K562 (cell line): ENCODE measurements at regions not wholly inside any gene's neighbourhood (a gene's known extent, or its start where the extent isn't known, plus 50 kb on each side); places are given as distances from the start of the nearest gene placed in this dataset.

ENCODE experiments used
- ATAC-seq: fragments of 200-7000 bp; cut with Tn5 transposase; 3 replicates; pipeline ENCODE4 v1.9.1; 2020; ENCODE audit warnings: moderate library complexity
- BruUV-seq: library from RNA; stranded (reverse); fragments of 400-500 nt; replicated peaks from 2 replicates; lab custom pipeline; 2021; lab: Mats Ljungman, UMichigan
- CTCF ChIA-PET: fragments of 300-600 bp; formaldehyde crosslinking; extraction: SDS; loops from one replicate; lab custom pipeline; 2021; ENCODE audit warnings: low intra/inter-chr PET ratio; lab: Yijun Ruan, JAX
- POLR2A ChIA-PET: fragments of 300-600, 350-650 bp; sonication (Branson Sonifier 250); formaldehyde crosslinking; extraction: SDS; loops from one replicate; lab custom pipeline; 2021; ENCODE audit warnings: antibody characterized with exemption, inconsistent platforms; lab: Yijun Ruan, JAX
- DNase-seq, 4 experiments: peaks; one replicate each; pipeline versions ENCODE4 v3.0.0 to v3.0.0-alpha.2; 2011 to 2018; ENCODE audit warnings: low spot score in 3 of 4, mixed read lengths in 3 of 4; ENCODE audit errors: extremely low read depth in 1 of 4
- FAIRE-seq: peaks from 2 replicates; lab custom pipeline; 2011; peaks lifted over from hg19 to GRCh38; lab: Jason Lieb, UNC
- H2AFZ ChIP-seq: 2 replicates; pipeline ENCODE4 v1.6.0; 2011; ENCODE audit warnings: low read depth, low read length, control low read depth, inconsistent platforms
- H3K27ac ChIP-seq: fragments of 200-600 bp; 3 replicates; pipeline ENCODE4 v1.8.0; 2011; ENCODE audit warnings: low read depth, mild to moderate bottlenecking, control low read depth, inconsistent platforms, low read length, moderate library complexity, mixed read lengths; ENCODE audit errors: extremely low read depth
- H3K27me3 ChIP-seq, 2 experiments: fragments of 300-600 bp in 1 of 2; 2 replicates in 1 of 2; 3 replicates in 1 of 2; pipeline versions ENCODE4 v1.6.0 to v1.8.0; 2011; ENCODE audit warnings: inconsistent platforms in 2 of 2, low read length in 2 of 2, mild to moderate bottlenecking in 1 of 2, mixed read lengths in 1 of 2, moderate library complexity in 1 of 2; ENCODE audit not compliant: control insufficient read depth in 2 of 2, insufficient read depth in 2 of 2
- H3K36me3 ChIP-seq: fragments of 300-600 bp; 3 replicates; pipeline ENCODE4 v1.8.0; 2011; ENCODE audit warnings: mild to moderate bottlenecking, low read length, inconsistent platforms; ENCODE audit not compliant: control insufficient read depth, insufficient read depth
- H3K4me1 ChIP-seq, 2 experiments: fragments of 200-600 bp in 1 of 2; replicated peaks in 1 of 2; 2 replicates in 1 of 2; 3 replicates in 1 of 2; pipeline versions ENCODE4 v1.5.1 to v1.8.0; 2011; ENCODE audit warnings: inconsistent platforms in 2 of 2, low read length in 2 of 2, mild to moderate bottlenecking in 1 of 2, mixed read lengths in 1 of 2, moderate library complexity in 1 of 2; ENCODE audit not compliant: control insufficient read depth in 2 of 2, insufficient read depth in 2 of 2
- H3K4me2 ChIP-seq: 2 replicates; pipeline ENCODE4 v1.6.1; 2011; ENCODE audit warnings: low read length, control low read depth, inconsistent platforms, mixed read lengths; ENCODE audit not compliant: insufficient read depth
- H3K4me3 ChIP-seq: fragments of 200-600 bp; sonication (generic), shearing (Covaris generic); 2 replicates; pipeline ENCODE4 v1.5.1; 2016; ENCODE audit warnings: control low read depth, inconsistent platforms
- H3K79me2 ChIP-seq: fragments of 200-600 bp; 3 replicates; pipeline ENCODE4 v1.8.0; 2011; ENCODE audit warnings: low read length, inconsistent platforms; ENCODE audit not compliant: control insufficient read depth, insufficient read depth
- H3K9ac ChIP-seq, 2 experiments: 2 replicates each; pipeline versions ENCODE4 v1.6.0 to v1.6.1; 2011; ENCODE audit warnings: low read depth in 2 of 2, low read length in 2 of 2, control low read depth in 1 of 2, inconsistent platforms in 1 of 2, mild to moderate bottlenecking in 1 of 2, mixed read lengths in 1 of 2; ENCODE audit not compliant: insufficient read depth in 1 of 2
- H3K9me1 ChIP-seq: one replicate; pipeline ENCODE4 v1.6.0; 2011; ENCODE audit warnings: inconsistent platforms, mild to moderate bottlenecking, low read length, moderate library complexity; ENCODE audit not compliant: control insufficient read depth, insufficient read depth
- H3K9me3 ChIP-seq: replicated peaks from 2 replicates; pipeline ENCODE4 v1.5.1; 2011; ENCODE audit warnings: low read depth, low read length, inconsistent platforms; ENCODE audit not compliant: control insufficient read depth, insufficient read depth
- H4K20me1 ChIP-seq: replicated peaks from 2 replicates; pipeline ENCODE4 v1.6.1; 2011; ENCODE audit warnings: low read length, inconsistent platforms, mixed read lengths; ENCODE audit not compliant: control insufficient read depth, insufficient read depth
- BRF1 ChIP-seq: IDR thresholded peaks from 3 replicates; pipeline ENCODE4 v1.6.1; 2011; ENCODE audit warnings: borderline replicate concordance, mild to moderate bottlenecking; ENCODE audit not compliant: insufficient read length; ENCODE audit errors: extremely low read depth
- STAG1 ChIP-seq: sonication (generic); formaldehyde crosslinking; IDR thresholded peaks from 2 replicates; pipeline ENCODE4 v1.5.0; 2020; ENCODE audit warnings: missing genetic modification reagents, borderline replicate concordance
- TCF7L2 ChIP-seq: fragments of 150-350 bp; IDR thresholded peaks from 2 replicates; pipeline ENCODE4 v1.6.1; 2016; ENCODE audit warnings: low read depth, mild to moderate bottlenecking, low read length, moderate library complexity
- WGBS: fragments of 100-300 bp; shearing (Covaris generic); methylation state at CpG from one replicate; pipeline ENCODE4 v1.1.6; 2016; ENCODE audit warnings: low coverage, mixed read lengths; ENCODE audit not compliant: insufficient coverage; ENCODE audit errors: missing lambda C conversion rate; 5-methylcytosine and 5-hydroxymethylcytosine counted together
- in situ Hi-C: fragments of 300-500 bp; cut with MboI; formaldehyde crosslinking; loops from 4 replicates; pipeline ENCODE4 v1.15.0; 2018; ENCODE audit warnings: inconsistent platforms, mixed read lengths
- intact Hi-C: fragments of 100-400 bp; cut with micrococcal nuclease; formaldehyde crosslinking; loops from 2 replicates; pipeline ENCODE4 v1.14.2; 2022
- TF ChIP-seq, protein P1 (sequence below): fragments of 450-650 bp; IDR thresholded peaks from 2 replicates; pipeline ENCODE4 v1.6.1; 2016; ENCODE audit warnings: low read depth
- TF ChIP-seq, protein P2 (sequence below), 2 experiments: fragments of 450-650 bp in 1 of 2; sonication (generic) in 1 of 2; formaldehyde crosslinking; conservative IDR thresholded peaks; 2 replicates each; pipeline versions ENCODE4 v1.4.0 to v1.8.1; 2020 to 2022; ENCODE audit warnings: mild to moderate bottlenecking in 1 of 2, missing genetic modification reagents in 1 of 2
- TF ChIP-seq, protein P3 (sequence below): fragments of 250-450 bp; sonication (Bioruptor Pico); IDR thresholded peaks from 2 replicates; pipeline ENCODE4 v1.5.0; 2021; ENCODE audit warnings: mild to moderate bottlenecking, borderline replicate concordance

DNA sequence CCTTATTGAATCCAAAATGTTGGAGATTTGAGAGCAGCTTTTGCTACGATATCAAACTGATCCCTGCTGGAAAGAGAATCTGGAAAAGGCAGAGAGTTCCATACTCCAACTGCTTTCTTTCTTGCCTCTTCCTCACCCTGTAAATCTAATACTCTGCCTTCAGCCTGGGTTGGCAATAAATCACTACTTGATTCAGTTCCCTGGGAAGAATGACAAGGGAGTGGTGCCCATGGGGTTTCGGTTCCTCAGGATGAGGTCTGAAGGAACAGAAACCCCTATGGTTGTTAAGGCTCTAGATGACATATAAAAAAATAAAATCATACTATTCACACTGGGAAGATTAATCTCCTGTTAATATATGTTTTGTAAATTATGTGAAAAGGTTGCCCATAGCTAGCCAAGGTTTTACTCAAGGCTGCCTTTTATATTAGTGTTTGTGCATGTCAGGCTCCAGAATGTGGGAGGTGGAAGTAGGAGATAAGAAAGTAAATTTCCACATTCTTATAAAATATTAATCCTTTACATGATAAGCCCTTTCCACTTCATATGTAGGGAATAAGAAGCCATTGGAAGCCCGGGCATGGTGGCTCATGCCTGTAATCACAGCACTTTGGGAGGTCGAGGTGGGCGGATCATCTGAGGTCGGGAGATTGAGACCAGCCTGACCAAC lies 106.2 kb upstream of the CACNA2D1 start:
- no peaks in the 10 kb centered on the region for H3K4me1 ChIP-seq
- 0% methylated on average over 6 of the region's 6 CpGs for WGBS
- TF ChIP-seq, protein P1, sequence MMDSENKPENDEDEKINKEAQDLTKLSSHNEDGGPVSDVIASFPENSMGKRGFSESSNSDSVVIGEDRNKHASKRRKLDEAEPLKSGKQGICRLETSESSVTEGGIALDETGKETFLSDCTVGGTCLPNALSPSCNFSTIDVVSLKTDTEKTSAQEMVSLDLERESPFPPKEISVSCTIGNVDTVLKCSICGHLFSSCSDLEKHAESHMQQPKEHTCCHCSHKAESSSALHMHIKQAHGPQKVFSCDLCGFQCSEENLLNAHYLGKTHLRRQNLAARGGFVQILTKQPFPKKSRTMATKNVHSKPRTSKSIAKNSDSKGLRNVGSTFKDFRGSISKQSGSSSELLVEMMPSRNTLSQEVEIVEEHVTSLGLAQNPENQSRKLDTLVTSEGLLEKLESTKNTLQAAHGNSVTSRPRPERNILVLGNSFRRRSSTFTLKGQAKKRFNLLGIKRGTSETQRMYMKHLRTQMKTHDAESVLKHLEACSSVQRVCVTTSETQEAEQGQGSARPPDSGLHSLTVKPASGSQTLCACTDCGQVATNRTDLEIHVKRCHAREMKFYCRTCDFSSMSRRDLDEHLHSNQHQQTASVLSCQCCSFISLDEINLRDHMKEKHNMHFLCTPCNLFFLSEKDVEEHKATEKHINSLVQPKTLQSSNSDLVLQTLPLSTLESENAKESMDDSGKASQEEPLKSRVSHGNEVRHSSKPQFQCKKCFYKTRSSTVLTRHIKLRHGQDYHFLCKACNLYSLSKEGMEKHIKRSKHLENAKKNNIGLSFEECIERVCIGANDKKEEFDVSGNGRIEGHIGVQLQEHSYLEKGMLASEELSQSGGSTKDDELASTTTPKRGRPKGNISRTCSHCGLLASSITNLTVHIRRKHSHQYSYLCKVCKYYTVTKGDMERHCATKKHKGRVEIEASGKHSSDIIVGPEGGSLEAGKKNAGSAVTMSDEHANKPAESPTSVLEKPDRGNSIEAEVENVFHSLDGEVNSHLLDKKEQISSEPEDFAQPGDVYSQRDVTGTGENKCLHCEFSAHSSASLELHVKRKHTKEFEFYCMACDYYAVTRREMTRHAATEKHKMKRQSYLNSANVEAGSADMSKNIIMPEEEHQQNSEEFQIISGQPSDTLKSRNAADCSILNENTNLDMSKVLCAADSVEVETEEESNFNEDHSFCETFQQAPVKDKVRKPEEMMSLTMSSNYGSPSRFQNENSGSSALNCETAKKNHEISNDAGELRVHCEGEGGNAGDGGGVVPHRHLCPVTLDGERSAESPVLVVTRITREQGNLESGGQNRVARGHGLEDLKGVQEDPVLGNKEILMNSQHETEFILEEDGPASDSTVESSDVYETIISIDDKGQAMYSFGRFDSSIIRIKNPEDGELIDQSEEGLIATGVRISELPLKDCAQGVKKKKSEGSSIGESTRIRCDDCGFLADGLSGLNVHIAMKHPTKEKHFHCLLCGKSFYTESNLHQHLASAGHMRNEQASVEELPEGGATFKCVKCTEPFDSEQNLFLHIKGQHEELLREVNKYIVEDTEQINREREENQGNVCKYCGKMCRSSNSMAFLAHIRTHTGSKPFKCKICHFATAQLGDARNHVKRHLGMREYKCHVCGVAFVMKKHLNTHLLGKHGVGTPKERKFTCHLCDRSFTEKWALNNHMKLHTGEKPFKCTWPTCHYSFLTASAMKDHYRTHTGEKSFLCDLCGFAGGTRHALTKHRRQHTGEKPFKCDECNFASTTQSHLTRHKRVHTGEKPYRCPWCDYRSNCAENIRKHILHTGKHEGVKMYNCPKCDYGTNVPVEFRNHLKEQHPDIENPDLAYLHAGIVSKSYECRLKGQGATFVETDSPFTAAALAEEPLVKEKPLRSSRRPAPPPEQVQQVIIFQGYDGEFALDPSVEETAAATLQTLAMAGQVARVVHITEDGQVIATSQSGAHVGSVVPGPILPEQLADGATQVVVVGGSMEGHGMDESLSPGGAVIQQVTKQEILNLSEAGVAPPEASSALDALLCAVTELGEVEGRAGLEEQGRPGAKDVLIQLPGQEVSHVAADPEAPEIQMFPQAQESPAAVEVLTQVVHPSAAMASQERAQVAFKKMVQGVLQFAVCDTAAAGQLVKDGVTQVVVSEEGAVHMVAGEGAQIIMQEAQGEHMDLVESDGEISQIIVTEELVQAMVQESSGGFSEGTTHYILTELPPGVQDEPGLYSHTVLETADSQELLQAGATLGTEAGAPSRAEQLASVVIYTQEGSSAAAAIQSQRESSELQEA = no peak
- TF ChIP-seq, protein P2, sequence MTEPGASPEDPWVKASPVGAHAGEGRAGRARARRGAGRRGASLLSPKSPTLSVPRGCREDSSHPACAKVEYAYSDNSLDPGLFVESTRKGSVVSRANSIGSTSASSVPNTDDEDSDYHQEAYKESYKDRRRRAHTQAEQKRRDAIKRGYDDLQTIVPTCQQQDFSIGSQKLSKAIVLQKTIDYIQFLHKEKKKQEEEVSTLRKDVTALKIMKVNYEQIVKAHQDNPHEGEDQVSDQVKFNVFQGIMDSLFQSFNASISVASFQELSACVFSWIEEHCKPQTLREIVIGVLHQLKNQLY (CRISPR knock-in tag; conservative IDR thresholded peaks at IDR 0.05) = no peak
- TF ChIP-seq, protein P3, sequence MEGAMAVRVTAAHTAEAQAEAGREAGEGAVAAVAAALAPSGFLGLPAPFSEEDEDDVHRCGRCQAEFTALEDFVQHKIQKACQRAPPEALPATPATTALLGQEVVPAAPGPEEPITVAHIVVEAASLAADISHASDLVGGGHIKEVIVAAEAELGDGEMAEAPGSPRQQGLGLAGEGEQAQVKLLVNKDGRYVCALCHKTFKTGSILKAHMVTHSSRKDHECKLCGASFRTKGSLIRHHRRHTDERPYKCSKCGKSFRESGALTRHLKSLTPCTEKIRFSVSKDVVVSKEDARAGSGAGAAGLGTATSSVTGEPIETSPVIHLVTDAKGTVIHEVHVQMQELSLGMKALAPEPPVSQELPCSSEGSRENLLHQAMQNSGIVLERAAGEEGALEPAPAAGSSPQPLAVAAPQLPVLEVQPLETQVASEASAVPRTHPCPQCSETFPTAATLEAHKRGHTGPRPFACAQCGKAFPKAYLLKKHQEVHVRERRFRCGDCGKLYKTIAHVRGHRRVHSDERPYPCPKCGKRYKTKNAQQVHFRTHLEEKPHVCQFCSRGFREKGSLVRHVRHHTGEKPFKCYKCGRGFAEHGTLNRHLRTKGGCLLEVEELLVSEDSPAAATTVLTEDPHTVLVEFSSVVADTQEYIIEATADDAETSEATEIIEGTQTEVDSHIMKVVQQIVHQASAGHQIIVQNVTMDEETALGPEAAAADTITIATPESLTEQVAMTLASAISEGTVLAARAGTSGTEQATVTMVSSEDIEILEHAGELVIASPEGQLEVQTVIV (CRISPR knock-in tag) = no peak
- TF ChIP-seq TCF7L2 = no peak
- no peak for TF ChIP-seq STAG1 (CRISPR knock-in tag)
- TF ChIP-seq BRF1 = no peak

More for the DNA sequence above, 106.2 kb upstream of the CACNA2D1 start:
- Histone ChIP-seq H3K79me2 (no peaks in the 10 kb centered on the region), H3K4me2 (no peak overlapping the region), H2AFZ (no peak overlapping the region), H4K20me1 (no peaks in the 10 kb centered on the region), H3K36me3 (no peaks in the 10 kb centered on the region), H3K27me3 (no peaks in the 10 kb centered on the region), H3K9me1 (no peaks in the 10 kb centered on the region), H3K27ac (no peak overlapping the region), H3K9me3 (peaks cover 3% of the 10 kb centered on the region; the same call in 1 of the 2 replicates), H3K4me3 (no peak overlapping the region), H3K9ac (no peak overlapping the region)
- intact Hi-C loops = no loop called here
- CTCF ChIA-PET = no interaction called here
- in situ Hi-C loops = loop anchor here (25.0 kb wide), 2 partner anchors 512 to 1062 kb away; no protein-coding TSS in a partner anchor
- no peak for FAIRE-seq
- no peak for DNase-seq
- no TSS peak for BruUV-seq
- POLR2A ChIA-PET = no interaction called here
- ATAC-seq = no peak
